HG03025 (cell line): ENCODE measurements at regions not wholly inside any gene's neighbourhood (a gene's known extent, or its start where the extent isn't known, plus 50 kb on each side); places are given as distances from the start of the nearest gene placed in this dataset.

Source experiments
- ATAC-seq: cut with Tn5 transposase; IDR thresholded peaks from one replicate; pipeline ENCODE4 v1.9.1; 2021; ENCODE audit warnings: mild to moderate bottlenecking, moderate library complexity; ENCODE audit not compliant: unreplicated experiment, low FRiP score

DNA sequence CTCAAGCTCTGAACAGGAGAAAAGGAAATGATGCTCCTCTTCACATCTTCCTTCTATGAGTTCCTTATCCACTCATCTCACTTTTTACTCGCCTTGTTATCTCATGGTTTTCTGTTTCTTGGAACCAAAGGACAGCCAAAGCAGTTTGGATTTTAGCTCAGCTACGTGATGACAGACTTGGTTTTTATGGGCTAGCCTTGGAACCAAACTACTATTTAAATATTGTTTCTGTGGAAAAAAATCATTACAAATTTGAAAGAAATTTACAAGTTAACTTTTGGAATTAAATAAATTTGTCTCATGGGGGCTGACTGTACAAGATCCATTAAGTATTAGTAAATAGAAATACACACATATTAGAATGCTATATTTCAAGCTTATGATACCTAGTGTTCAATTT lies 727.8 kb upstream of the FANCL start:
- no peak for ATAC-seq

DNA sequence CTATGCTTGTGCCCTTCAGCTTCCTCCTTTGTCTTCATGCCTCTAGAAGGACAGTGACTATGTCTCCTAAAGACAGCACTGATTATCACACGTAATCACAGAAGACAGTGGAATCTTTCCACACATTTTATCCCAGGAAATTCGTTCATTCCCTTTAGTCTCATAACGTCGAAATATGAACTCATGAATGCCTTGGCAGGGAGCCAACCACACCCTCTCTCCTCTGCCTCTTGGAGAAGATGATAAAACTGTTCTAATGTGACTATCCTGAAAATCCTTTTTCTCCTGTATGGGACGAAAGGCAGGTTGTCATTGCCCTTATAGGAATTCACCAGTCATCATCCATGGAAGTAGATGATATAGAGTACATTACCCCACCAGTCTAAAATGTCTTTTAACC lies 726.6 kb upstream of the FANCL start:
- no peak for ATAC-seq

GRCh38 chr2:58965602-58966001 lies 724.5 kb upstream of the FANCL start:
- no peak for ATAC-seq

GRCh38 chr2:58959996-58960395 lies 718.9 kb upstream of the FANCL start:
- no peak for ATAC-seq

DNA sequence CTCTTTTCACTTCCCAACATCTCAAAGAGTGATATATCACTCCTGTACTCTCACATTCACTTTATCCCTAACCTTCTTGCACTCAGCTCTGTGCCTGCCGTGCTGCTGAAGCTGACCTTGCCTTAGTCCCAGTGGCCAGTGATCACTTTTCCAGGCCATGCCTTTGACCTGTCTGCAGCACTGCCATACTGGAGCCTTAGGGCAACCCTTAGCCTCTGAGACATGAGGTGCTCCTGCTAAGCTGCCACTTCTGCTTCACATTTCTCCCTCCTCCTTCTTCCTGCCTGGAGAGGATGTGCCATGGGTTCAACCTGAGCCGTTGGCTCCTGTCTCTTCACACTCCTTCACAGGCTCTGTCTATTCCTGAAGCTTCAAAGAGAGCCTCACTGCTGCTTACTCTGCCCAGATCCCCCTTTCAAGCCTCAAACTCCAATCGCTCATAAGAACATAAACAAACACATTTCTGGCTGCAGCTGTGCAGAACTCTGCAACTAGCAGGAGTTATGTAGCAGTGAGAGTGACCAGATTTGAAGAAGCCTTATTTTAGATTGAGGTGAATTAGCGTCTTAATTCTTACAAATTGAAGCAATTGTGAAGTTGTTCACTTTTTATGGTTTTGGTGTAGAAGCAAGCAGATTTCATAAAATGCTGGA lies 716.2 kb upstream of the FANCL start:
- ATAC-seq = no peak

DNA sequence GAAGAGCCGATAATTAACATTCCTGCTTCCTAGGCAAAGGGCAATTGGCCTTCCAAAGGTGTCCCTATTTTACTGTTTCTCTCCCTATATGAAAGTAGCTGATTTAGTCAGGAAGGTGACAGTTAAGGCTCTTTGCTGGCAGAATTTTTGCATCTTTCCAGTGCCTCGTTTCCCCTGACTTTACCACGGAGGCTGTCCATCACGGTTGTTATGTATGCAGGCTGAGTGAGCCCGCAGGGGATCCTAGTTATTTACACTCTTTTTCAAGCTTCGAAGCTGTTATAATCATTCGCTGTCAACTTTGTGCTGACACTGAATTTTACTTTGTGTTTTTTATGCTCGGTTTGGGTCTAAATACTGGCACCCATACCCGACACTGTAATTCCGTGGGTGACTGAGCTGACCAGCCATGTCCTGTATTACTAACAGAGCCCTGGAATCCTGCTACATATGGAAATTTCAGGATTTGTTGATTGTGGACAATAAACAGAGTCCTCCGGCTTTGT lies 713.8 kb upstream of the FANCL start:
- no peak for ATAC-seq

- ATAC-seq = no peak
These were observed 710.6 kb upstream of the FANCL start for GRCh38 chr2:58951722-58952121.

GRCh38 chr2:58950795-58951462 lies 709.8 kb upstream of the FANCL start:
- ATAC-seq = no peak

DNA sequence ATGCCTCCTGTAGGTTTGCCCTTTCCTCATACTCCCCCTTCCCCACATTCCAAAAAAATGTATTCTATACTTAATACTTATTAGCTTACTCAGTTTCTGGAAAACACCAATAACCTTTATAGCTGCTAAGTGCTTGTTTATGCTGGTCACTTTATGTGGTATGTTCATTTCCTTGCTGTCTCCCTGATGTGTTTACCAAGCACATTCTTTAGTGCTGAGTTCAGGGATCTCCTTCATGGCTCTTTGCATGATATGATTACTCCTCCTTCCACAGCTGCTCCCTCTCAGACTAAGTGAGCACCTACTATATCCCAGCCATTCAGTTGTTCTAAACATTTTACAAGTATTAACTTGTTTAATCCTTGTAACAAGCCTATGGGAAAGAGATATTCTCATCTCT lies 698.3 kb upstream of the FANCL start:
- ATAC-seq = no peak

- ATAC-seq = no peak
These were observed 697.9 kb upstream of the FANCL start for GRCh38 chr2:58938988-58939387.

DNA sequence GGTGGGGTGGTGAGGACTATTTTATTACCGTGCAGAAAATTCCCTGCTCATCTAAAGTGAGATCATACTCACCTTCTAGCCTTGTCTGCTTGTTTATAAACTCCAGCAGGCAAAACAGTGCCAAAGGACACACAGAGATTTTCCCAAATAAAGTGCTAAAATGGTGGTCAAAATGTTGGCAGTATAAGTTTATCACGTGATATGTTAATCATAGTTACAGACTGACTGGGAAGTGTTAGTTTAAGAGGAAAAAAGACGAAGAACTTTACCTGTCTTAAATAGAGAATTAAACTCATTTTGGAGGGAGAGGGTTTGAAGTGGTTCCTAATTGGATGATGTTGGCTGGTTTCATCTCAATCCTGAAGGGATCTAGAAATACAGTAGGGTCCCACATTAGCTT lies 691.7 kb upstream of the FANCL start:
- no peak for ATAC-seq

DNA sequence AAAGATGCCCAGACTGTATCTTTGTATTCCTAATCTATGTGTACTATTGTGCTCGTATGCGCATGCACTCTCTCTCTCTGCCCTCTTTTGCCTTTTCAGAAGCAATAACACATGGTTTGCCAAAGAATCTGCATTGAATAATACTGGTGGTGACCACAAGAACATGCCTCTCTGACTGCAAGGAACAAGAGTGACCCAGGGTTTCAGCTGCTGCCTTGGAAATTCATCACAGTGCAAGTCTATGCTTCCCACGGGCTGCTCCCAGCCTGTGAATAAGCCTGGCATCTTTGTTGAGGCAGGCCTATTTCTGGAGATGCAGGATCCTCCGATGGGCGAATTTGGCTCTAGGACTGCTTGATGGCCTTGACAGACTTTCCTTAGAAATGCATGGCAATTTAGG lies 689.4 kb upstream of the FANCL start:
- no peak for ATAC-seq

- ATAC-seq = no peak
These were observed 687.8 kb upstream of the FANCL start for GRCh38 chr2:58928973-58929372.

- ATAC-seq = no peak
These were observed 687.3 kb upstream of the FANCL start for GRCh38 chr2:58928391-58928790.

DNA sequence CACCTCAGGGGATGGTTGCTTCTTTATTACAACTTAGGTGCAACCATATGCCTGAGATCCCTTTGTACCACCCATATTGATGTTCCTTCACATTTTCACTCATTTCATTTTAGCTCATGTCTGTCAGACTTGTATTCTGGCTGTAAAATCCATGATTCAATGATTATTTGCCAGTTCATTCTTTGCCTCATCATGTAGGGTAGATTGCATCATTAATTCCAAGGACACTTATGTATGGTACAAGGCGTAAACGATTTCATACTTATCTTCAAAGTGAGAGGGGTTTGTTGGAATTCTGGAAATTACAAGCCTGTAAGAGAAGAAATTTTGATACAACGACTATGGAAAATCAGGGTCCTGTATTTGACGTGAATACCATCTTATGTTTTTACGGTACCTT lies 685.0 kb upstream of the FANCL start:
- ATAC-seq = no peak

GRCh38 chr2:58925676-58926081 lies 684.6 kb upstream of the FANCL start:
- ATAC-seq = no peak

DNA sequence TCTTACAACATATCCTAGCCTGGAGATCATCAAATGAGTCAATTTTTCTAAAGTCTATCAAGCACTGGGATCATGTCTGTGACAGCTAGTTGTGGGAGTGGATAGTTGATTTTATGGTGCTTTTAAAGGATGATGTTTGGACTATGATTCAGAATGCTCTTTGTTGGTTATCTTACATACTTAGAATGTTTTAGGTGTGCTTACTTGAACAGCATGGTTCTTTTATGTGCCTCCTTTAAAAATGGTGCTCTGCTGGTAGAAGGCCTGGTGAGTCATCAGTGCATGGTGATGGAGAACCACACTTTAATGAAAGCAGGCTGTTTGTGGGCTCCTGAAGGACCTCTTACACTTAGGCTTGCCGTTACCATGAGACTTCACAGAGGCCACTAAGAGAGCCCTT lies 682.7 kb upstream of the FANCL start:
- no peak for ATAC-seq

- no peak for ATAC-seq
These were observed 681.1 kb upstream of the FANCL start for GRCh38 chr2:58922245-58922644.

- ATAC-seq = no peak
These were observed 680.6 kb upstream of the FANCL start for GRCh38 chr2:58921676-58922075.

GRCh38 chr2:58920001-58920400 lies 678.9 kb upstream of the FANCL start:
- ATAC-seq = no peak

DNA sequence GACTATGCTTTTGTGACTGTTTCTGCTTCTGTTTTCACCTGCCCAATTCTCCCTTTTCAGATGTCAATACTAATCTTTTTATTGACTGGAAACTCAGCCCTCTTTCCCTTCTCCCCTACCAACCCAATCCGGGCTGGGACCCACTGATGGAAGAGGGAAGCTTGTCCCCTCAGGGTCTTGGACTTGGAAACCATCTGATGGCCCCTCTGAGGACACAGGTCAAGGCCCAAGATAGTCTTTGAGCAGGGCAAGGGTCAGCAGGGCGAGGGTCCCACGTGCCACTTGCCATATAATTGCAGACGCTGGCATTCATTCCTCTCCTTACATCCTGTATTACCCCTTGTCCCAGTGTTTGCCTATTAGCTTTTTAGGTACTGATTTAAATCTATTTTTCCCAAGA lies 678.2 kb upstream of the FANCL start:
- no peak for ATAC-seq

DNA sequence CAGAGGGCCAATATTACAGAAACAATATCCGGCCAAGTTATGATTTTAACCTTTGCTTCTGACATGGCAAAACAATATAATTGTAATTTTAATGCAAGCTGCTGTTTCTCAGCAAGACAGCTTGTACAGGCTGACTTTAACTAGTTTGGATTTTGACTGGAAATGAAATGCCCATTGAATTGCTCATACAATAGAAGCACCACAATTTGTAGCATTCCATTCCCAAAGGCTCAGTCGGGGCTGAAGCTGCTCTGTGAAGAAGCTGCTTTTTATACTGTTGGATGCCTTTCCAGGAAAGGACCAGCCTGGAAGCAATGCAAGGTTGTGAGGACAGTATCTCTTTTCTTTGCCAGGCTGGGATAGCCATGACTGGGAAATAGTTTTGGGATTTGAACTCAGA lies 677.0 kb upstream of the FANCL start:
- no peak for ATAC-seq
